IPS-11a (cell line): ENCODE measurements at regions not wholly inside any gene's neighbourhood (a gene's known extent, or its start where the extent isn't known, plus 50 kb on each side); places are given as distances from the start of the nearest gene placed in this dataset.
"Not testable (repeated sequence)": the region's sequence is repeated elsewhere in the genome, so short reads cannot be mapped to it uniquely, and the experiment has no call there.

Experiments
- H3K4me3 ChIP-seq: one replicate; pipeline ENCODE4 v1.5.1; 2013; ENCODE audit warnings: low read depth, low read length, control low read depth

- no peak overlapping the region for H3K4me3 ChIP-seq
Measured at GRCh38 chr4:11069083-11069482, 359.6 kb downstream of the HS3ST1 start.

- peak overlapping the region; percentile 8 for H3K4me3 ChIP-seq
Measured at GRCh38 chr4:11066584-11066983, 362.1 kb downstream of the HS3ST1 start.

- not testable (repeated sequence) for H3K4me3 ChIP-seq
Measured at GRCh38 chr4:11060637-11061036, 368.1 kb downstream of the HS3ST1 start.

- H3K4me3 ChIP-seq: not testable (repeated sequence)
Measured at GRCh38 chr4:11054937-11055336, 370.4 kb upstream of the CLNK start.

DNA sequence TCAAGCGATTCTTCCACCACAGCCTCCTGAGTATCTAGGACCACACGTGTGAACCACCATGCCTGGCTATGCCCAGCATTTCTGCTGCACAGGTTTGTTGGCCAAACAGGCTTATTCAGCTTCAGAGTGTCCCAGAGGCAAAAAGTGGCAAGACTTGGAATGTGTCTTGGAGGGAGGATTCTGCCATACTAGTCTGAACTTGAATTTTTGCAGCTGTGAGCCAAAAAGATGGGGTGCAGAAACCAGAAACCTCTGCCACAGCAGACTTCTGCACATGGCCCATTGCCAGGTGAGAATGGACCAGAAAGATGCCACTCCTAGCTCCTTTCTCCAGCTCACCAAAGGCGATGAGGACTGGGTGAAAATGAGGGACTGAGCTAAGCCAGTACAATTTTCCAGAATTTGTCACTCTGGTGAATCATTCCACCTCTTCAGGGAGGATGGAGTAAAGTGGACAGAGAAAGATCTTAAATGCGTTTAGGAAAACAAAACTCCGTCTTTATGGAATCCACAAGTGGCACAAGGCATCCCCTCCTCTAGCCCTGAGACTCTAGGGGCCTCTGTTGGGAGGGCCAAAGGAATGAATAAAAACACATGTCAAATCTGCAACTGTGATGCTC is 369.1 kb upstream of the CLNK start:
- no peak overlapping the region for H3K4me3 ChIP-seq

DNA sequence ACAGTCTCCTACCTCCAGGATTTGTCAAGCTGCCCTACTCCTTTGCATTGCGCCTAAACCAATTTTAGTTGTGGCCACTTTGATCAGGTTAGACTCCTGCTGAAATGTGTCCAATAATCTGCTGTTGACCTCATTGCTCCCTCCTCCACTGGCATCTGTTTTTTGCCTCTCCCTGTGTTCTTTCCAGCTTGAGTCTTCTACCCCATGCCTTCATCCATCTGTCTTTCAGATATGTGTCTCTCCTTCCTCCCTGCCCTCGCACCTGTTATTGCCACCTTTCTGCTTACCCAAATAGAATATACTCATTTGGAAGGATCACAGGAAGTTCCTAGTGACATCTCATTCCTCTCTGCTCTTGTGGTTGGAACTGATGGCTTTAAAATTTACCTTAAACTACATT is 366.6 kb upstream of the CLNK start:
- H3K4me3 ChIP-seq: no peak overlapping the region

GRCh38 chr4:11050766-11051165 is 366.2 kb upstream of the CLNK start:
- H3K4me3 ChIP-seq: no peak overlapping the region

DNA sequence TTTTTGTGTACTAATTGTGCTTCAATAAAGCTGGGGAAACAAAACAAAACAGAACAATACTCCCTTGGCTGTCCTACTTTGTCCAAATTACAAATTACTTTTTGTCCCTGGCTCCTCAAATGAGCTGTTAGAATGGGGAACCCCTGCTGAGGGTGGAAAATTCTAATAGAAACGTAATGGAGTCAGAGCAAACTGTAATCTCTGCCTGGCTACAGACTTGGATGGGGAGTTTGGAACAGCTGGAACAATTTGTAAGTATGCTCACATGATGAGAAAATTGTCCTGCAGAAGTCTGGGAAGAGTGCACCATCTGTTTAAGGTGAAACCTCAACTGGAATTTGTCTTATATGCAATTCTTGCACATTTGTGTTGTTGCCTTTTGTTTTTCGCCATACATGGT is 364.4 kb upstream of the CLNK start:
- no peak overlapping the region for H3K4me3 ChIP-seq

GRCh38 chr4:11042760-11043159 is 358.2 kb upstream of the CLNK start:
- no peak overlapping the region for H3K4me3 ChIP-seq

GRCh38 chr4:11039634-11040131 is 355.1 kb upstream of the CLNK start:
- H3K4me3 ChIP-seq: no peak overlapping the region

GRCh38 chr4:11038926-11039325 is 354.4 kb upstream of the CLNK start:
- H3K4me3 ChIP-seq: no peak overlapping the region

DNA sequence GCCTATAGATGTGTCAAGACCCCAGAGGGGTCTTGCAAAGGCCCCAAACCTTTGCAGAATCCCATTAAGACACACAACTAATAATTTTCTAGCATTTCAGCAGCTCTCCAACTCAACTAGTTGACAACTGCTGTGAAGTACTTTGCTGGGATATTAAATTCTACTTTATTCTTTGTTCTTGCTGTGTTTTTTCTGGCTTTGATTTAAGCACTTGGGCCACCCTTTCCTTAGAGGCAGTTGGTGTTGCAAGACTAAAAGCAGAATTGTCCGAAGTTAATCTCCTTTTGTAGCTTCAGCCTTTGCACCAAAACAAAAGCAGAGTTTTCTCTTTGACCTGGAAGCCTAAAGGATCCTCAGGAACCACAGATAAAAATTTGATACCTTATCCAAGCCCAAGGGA is 353.1 kb upstream of the CLNK start:
- H3K4me3 ChIP-seq: no peak overlapping the region

GRCh38 chr4:11028334-11028733 is 343.8 kb upstream of the CLNK start:
- no peak overlapping the region for H3K4me3 ChIP-seq

GRCh38 chr4:11021333-11021732 is 336.8 kb upstream of the CLNK start:
- H3K4me3 ChIP-seq: no peak overlapping the region

DNA sequence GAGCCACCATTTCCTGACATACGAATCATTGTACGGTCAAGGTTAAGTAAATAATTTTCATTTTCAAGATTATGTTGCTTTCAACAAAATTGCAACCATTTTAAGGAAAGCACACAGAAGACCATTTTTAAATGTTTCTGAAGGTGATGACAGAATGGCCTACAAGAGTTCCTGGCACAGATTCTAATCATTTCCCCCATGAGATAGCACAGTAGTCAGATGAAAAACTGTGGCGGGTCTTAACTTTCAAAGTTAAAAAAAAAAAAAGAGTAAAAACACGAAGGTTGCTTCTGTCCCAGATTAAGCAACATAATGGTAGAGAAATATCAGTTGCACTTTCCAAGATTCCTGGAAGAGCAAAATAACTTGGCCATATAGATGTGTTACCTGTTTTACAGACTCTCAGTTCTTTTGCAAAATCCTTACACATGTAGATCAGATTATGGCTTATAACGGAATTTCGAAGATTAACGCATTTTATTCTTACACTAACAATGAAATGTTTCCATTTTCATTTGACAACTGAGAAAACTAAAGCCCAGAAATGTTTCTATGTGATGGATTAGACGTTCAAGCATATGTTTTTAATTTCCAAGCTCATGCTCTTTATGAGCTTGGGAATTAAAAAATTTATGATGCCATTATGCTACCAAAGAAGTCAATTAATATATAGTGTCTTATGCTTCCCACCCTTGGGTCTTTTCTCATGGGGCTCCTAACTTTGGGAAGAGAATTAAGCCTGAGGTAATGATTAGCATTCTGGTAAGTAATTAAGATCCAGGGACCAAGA is 335.1 kb upstream of the CLNK start:
- no peak overlapping the region for H3K4me3 ChIP-seq

DNA sequence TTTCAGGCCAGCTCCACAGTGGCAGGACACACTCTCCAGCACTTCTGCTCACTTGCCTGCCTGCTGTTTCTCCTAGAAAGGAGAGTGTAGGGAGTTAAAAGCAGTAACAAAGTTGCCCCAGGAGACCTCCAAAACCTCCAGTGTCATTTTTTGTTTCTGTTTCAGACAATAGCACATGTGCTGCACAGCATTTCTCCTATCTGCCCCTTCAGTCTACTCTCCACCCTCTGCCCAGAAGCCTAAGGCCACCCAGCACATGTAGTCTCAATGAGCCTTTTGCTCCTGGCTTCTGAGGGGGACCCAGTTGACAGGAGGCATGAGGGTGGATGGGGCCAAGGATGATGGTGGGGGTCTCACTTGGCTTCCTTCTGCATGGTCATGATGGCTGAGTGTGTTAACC is 329.6 kb upstream of the CLNK start:
- no peak overlapping the region for H3K4me3 ChIP-seq

DNA sequence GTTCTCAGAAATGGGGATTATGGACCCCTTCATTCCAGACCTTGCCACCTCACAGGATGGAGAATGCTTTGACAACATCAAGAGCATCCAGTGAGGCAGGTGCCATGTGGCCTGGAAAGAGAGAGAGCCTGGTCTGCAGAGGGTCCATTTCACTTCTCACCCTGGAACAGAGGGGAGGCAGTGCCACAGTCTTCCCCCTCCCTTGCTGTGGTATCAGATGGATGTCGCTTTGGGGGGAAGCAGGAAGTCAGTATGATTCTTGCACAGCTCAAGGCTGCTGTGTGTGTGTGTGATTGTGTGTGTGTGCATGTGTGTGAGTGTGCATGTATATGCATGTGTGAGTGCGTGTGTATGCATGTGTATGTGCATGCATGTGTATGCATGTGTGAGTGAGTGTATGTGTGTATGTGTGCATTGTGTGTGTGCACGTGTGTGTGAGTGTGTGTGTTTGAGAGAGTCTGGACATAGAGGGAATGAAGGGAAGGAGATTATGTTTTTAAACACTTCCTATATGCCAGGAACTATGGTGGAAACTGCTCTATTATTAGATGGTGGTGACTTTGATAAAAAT is 328.6 kb upstream of the CLNK start:
- no peak overlapping the region for H3K4me3 ChIP-seq

DNA sequence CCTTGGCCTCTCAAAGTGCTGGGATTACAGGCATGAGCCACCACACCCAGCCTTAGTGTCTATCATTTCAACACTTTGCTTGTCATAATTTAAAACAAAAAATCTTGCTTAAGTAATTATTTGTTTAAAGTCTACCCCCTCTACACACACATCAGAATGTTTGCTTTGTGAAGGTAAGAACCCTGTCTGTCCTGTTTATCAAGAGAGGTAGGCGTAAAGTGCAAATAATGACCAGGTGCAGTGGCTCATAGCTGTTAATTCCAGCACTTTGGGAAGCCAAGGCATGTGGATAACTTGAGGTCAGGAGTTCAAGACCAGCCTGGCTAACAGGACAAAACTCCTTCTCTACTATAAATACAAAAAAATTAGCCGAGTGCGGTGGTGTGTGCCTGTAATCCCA is 326.7 kb upstream of the CLNK start:
- H3K4me3 ChIP-seq: no peak overlapping the region

- no peak overlapping the region for H3K4me3 ChIP-seq
Measured at GRCh38 chr4:11010624-11011023, 326.1 kb upstream of the CLNK start.

DNA sequence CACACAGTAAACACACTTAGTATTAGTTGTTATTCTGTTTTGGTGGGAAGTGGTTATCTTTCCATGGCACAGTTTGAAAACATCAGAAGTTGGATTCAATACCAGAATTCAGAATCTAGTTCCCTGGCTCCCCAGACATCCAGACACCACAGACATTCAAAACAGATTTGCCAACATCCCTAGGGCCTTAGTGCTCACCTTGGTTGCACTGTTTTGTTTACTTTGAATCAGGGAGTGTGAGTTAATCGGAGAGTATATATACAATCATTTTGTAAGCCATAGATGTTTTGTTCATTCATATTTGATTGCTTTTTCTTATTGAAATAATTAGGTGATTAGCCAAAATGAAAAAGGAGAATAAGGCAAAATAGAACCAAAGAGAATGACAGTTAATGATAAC is 324.7 kb upstream of the CLNK start:
- H3K4me3 ChIP-seq: no peak overlapping the region

- H3K4me3 ChIP-seq: no peak overlapping the region
Measured at GRCh38 chr4:11005300-11005699, 320.7 kb upstream of the CLNK start.

- no peak overlapping the region for H3K4me3 ChIP-seq
Measured at GRCh38 chr4:11004818-11005217, 320.2 kb upstream of the CLNK start.
